ENCODE measurements at regions not wholly inside any gene's neighbourhood (a gene's known extent, or its start where the extent isn't known, plus 50 kb on each side); places are given as distances from the start of the nearest gene placed in this dataset.

DNA sequence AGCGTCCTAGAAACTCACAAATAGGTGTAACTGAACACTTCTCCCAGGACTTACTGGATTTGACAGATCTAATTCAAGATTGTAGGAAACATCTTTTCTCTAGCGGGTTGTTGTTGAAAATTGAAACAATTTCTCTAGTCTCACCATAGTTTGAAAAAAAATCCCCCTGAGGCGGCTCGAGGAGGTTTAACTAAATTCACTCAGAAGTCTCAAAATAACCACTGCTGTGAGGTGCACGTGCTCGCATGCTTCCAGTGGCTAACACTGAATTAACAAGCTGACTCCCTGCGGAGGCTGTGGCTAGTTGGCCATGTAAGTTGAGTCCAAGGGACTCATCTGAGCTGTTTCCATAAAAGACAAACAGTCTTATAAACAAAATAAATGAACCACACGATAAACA lies 503.9 kb downstream of the OCA2 start:
- H3K27ac ChIP-seq (ENCODE audit: low read depth, low read length, poor library complexity, severe bottlenecking) = no peak overlapping the region
- H3K9me3 ChIP-seq (ENCODE audit: low read length) = no peaks in the 10 kb centered on the region
- H3K9ac ChIP-seq (ENCODE audit: low read length) = no peak overlapping the region
- H3K27me3 ChIP-seq (ENCODE audit: insufficient read depth, low read length) = 0 out of 2 replicates have a peak, but pooled peaks cover 3% of the 10 kb centered on the region
- no peak overlapping the region for H3K4me3 ChIP-seq (ENCODE audit: low read depth, low read length, poor library complexity, severe bottlenecking)
- TF ChIP-seq EZH2 (IDR thresholded peaks at IDR 0.05; ENCODE audit: borderline replicate concordance, low read length) = no peak
- TF ChIP-seq, protein P1, sequence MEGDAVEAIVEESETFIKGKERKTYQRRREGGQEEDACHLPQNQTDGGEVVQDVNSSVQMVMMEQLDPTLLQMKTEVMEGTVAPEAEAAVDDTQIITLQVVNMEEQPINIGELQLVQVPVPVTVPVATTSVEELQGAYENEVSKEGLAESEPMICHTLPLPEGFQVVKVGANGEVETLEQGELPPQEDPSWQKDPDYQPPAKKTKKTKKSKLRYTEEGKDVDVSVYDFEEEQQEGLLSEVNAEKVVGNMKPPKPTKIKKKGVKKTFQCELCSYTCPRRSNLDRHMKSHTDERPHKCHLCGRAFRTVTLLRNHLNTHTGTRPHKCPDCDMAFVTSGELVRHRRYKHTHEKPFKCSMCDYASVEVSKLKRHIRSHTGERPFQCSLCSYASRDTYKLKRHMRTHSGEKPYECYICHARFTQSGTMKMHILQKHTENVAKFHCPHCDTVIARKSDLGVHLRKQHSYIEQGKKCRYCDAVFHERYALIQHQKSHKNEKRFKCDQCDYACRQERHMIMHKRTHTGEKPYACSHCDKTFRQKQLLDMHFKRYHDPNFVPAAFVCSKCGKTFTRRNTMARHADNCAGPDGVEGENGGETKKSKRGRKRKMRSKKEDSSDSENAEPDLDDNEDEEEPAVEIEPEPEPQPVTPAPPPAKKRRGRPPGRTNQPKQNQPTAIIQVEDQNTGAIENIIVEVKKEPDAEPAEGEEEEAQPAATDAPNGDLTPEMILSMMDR (IDR thresholded peaks at IDR 0.05; ENCODE audit: low read length) = no peak
- H3K79me2 ChIP-seq (ENCODE audit: insufficient read depth, low read length) = no peaks in the 10 kb centered on the region
- no peak overlapping the region for H2AFZ ChIP-seq (ENCODE audit: low read length)
- H3F3A ChIP-seq (ENCODE audit: insufficient read depth, low read length) = no peaks in the 10 kb centered on the region
- H3K4me2 ChIP-seq (ENCODE audit: low read length) = no peak overlapping the region
- no peaks in the 10 kb centered on the region for H4K20me1 ChIP-seq (ENCODE audit: insufficient read depth, low read length)
- no peaks in the 10 kb centered on the region for H3K9me2 ChIP-seq (ENCODE audit: low read depth, low read length)
- no peaks in the 10 kb centered on the region for H3K4me1 ChIP-seq (ENCODE audit: insufficient read depth, low read length, severe bottlenecking)
- no peaks in the 10 kb centered on the region for H3K36me3 ChIP-seq (ENCODE audit: insufficient read depth, low read length)

DNA sequence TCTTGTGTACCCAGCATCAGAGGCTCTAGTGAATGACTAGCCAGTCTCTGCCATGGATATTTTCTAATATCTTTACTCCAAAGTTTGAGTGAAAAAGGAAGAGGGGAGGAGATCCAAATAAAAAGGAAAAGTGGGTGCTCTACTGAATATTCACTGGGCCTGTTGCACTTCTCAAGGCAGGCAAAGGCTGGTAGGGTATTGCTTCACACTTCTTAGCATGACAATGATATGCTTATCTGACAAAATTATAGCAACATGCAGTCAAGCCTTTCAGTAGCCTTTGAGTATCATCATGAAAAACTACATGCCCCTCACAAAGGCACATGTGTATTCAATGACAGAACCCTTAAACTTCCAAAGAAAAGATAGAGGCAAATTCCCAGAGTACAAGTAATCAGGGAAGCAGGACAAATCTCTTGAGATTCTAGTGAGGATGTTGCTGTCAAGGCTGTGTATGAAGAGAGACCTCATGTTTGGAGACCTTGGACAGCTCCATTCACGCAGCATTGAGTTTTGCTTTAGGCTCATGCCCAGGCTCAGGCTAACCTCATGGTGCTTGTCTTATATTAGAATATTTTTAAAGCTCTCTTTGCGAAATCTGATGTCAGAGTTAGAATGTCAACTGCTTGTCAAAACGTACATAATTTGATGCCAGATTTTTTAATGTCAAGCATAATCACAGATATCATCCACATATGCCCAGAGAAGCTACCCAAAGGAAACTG lies 506.9 kb downstream of the OCA2 start:
- Histone ChIP-seq H4K20me1 (ENCODE audit: insufficient read depth, low read length) (no peaks in the 10 kb centered on the region), H3K9me2 (ENCODE audit: low read depth, low read length) (no peaks in the 10 kb centered on the region), H3F3A (ENCODE audit: insufficient read depth, low read length) (no peaks in the 10 kb centered on the region), H3K27ac (ENCODE audit: low read depth, low read length, poor library complexity, severe bottlenecking) (no peak overlapping the region), H3K27me3 (ENCODE audit: insufficient read depth, low read length) (0 out of 2 replicates have a peak, but pooled peaks cover 3% of the 10 kb centered on the region), H3K36me3 (ENCODE audit: insufficient read depth, low read length) (no peaks in the 10 kb centered on the region), H2AFZ (ENCODE audit: low read length) (no peak overlapping the region), H3K9ac (ENCODE audit: low read length) (no peak overlapping the region), H3K4me2 (ENCODE audit: low read length) (no peak overlapping the region), H3K79me2 (ENCODE audit: insufficient read depth, low read length) (no peaks in the 10 kb centered on the region), H3K4me1 (ENCODE audit: insufficient read depth, low read length, severe bottlenecking) (no peaks in the 10 kb centered on the region), H3K4me3 (ENCODE audit: low read depth, low read length, poor library complexity, severe bottlenecking) (no peak overlapping the region), H3K9me3 (ENCODE audit: low read length) (no peaks in the 10 kb centered on the region)
- no peak for TF ChIP-seq EZH2 (IDR thresholded peaks at IDR 0.05; ENCODE audit: borderline replicate concordance, low read length)
- TF ChIP-seq, protein P1 (IDR thresholded peaks at IDR 0.05; ENCODE audit: low read length) = no peak
